HCT116 (cell line): ENCODE measurements at regions not wholly inside any gene's neighbourhood (a gene's known extent, or its start where the extent isn't known, plus 50 kb on each side); places are given as distances from the start of the nearest gene placed in this dataset.

Experiments used
- ATAC-seq: fragments of 200-7000 bp; cut with Tn5 transposase; 2 replicates; pipeline ENCODE4 v1.9.1; 2020; ENCODE audit warnings: mild to moderate bottlenecking, moderate library complexity
- BruUV-seq: library from RNA; stranded (reverse); fragments of 400-500 nt; replicated peaks from 2 replicates; lab custom pipeline; 2021; lab: Mats Ljungman, UMichigan
- CTCF ChIA-PET: fragments of 300-600 bp; sonication (Branson Sonifier 250); formaldehyde crosslinking; loops from one replicate; lab custom pipeline; 2021; ENCODE audit warnings: antibody characterized with exemption; lab: Charles Lee
- POLR2A ChIA-PET: fragments of 300-600, 350-600 bp; sonication (Branson Sonifier 250); formaldehyde crosslinking; loops from one replicate; lab custom pipeline; 2021; ENCODE audit warnings: antibody characterized with exemption; lab: Charles Lee
- RAD21 ChIA-PET, 2 experiments: fragments of 300-600 bp; sonication (Branson Sonifier 250); formaldehyde crosslinking; loops; one replicate each; lab custom pipeline; 2023; ENCODE audit warnings: low total read pairs in 2 of 2; ENCODE audit not compliant: uncharacterized antibody in 2 of 2, unreplicated experiment in 2 of 2, low non-redundant PET in 1 of 2; lab: Charles Lee
- DNase-seq: peaks from one replicate; pipeline ENCODE4 v3.0.0-alpha.2; 2010; ENCODE audit warnings: low read depth, low spot score
- H2AFZ ChIP-seq: fragments of 200-600 bp; shearing (Covaris generic), sonication (generic); 2 replicates; pipeline ENCODE4 v1.6.1; 2017; ENCODE audit warnings: low read depth, mixed run types, mixed read lengths, antibody characterized with exemption, low read length; ENCODE audit not compliant: poor library complexity, severe bottlenecking
- H3K27ac ChIP-seq: 2 replicates; pipeline ENCODE4 v1.5.1; 2012; ENCODE audit warnings: low read depth, low read length
- H3K27me3 ChIP-seq: fragments of 200-600 bp; sonication (generic); 2 replicates; pipeline ENCODE4 v1.6.1; 2016; ENCODE audit warnings: mixed run types, low read length, mixed read lengths; ENCODE audit not compliant: insufficient read depth
- H3K36me3 ChIP-seq, 2 experiments: fragments of 200-500 bp in 1 of 2; fragments of 200-600 bp in 1 of 2; sonication (Bioruptor generic) in 1 of 2; sonication (generic) in 1 of 2; 2 replicates each; pipeline versions ENCODE4 v1.5.1 to v1.6.1; 2014 to 2016; ENCODE audit warnings: low read length in 2 of 2, inconsistent platforms in 1 of 2, mixed read lengths in 1 of 2, mixed run types in 1 of 2; ENCODE audit not compliant: insufficient read depth in 2 of 2, control insufficient read depth in 1 of 2
- H3K4me1 ChIP-seq, 2 experiments: fragments of 200-600 bp in 1 of 2; sonication (generic) in 1 of 2; 2 replicates each; pipeline versions ENCODE4 v1.5.1 to v1.6.1; 2012 to 2017; ENCODE audit warnings: low read length in 2 of 2, inconsistent platforms in 1 of 2, mild to moderate bottlenecking in 1 of 2, mixed read lengths in 1 of 2, mixed run types in 1 of 2, moderate library complexity in 1 of 2; ENCODE audit not compliant: insufficient read depth in 2 of 2, control insufficient read depth in 1 of 2
- H3K4me2 ChIP-seq: fragments of 200-600 bp; sonication (generic); 2 replicates; pipeline ENCODE4 v1.6.1; 2017; ENCODE audit warnings: mixed run types, low read length, mixed read lengths
- H3K4me3 ChIP-seq, 2 experiments: fragments of 200-600 bp in 1 of 2; sonication (generic) in 1 of 2; replicated peaks in 1 of 2; 2 replicates each; pipeline ENCODE4 v1.5.1; 2011 to 2016; ENCODE audit warnings: low read length in 2 of 2, control low read depth in 1 of 2, low read depth in 1 of 2, mild to moderate bottlenecking in 1 of 2, mixed read lengths in 1 of 2, mixed run types in 1 of 2
- H3K79me2 ChIP-seq: fragments of 200-600 bp; sonication (generic); 2 replicates; pipeline ENCODE4 v1.6.1; 2017; ENCODE audit warnings: mild to moderate bottlenecking, mixed run types, low read length, moderate library complexity, mixed read lengths; ENCODE audit not compliant: insufficient read depth
- H3K9ac ChIP-seq: fragments of 200-600 bp; sonication (generic); 2 replicates; pipeline ENCODE4 v1.6.1; 2016; ENCODE audit warnings: low read length, mixed read lengths
- H3K9me2 ChIP-seq: fragments of 200-600 bp; sonication (generic), shearing (Covaris generic); 2 replicates; pipeline ENCODE4 v1.6.1; 2017; ENCODE audit warnings: mixed run types, mild to moderate bottlenecking, moderate library complexity; ENCODE audit not compliant: insufficient read depth
- H3K9me3 ChIP-seq, 2 experiments: fragments of 200-500 bp in 1 of 2; fragments of 200-600 bp in 1 of 2; sonication (Bioruptor generic) in 1 of 2; sonication (generic) in 1 of 2; 2 replicates each; pipeline ENCODE4 v1.6.1; 2014 to 2017; ENCODE audit warnings: low read length in 2 of 2, mixed read lengths in 2 of 2, inconsistent platforms in 1 of 2, low read depth in 1 of 2, mild to moderate bottlenecking in 1 of 2, mixed run types in 1 of 2, moderate library complexity in 1 of 2; ENCODE audit not compliant: control insufficient read depth in 1 of 2, insufficient read depth in 1 of 2
- H4K20me1 ChIP-seq: fragments of 200-600 bp; sonication (generic), shearing (Covaris generic); 2 replicates; pipeline ENCODE4 v1.6.1; 2017; ENCODE audit warnings: mixed run types, mild to moderate bottlenecking, moderate library complexity; ENCODE audit not compliant: insufficient read depth
- RAD21 ChIP-seq: IDR thresholded peaks from 2 replicates; pipeline ENCODE4 v1.6.1; 2012; ENCODE audit warnings: low read depth, mild to moderate bottlenecking
- ZFX ChIP-seq: fragments of 450-650 bp; IDR thresholded peaks from 2 replicates; pipeline ENCODE4 v1.6.1; 2017
- ZNF274 ChIP-seq: fragments of 200-500 bp; sonication (Bioruptor generic); IDR thresholded peaks from 2 replicates; pipeline ENCODE4 v1.6.1; 2014; ENCODE audit warnings: mild to moderate bottlenecking, low read depth, low read length, inconsistent platforms
- intact Hi-C: fragments of 100-400 bp; cut with micrococcal nuclease; formaldehyde crosslinking; loops from 2 replicates; pipeline ENCODE4 v1.10.0; 2022
- TF ChIP-seq, protein P1 (sequence below): IDR thresholded peaks from 2 replicates; pipeline ENCODE4 v1.6.1; 2011; ENCODE audit warnings: mild to moderate bottlenecking, low read length, moderate library complexity; ENCODE audit not compliant: insufficient replicate concordance; ENCODE audit errors: extremely low read depth

DNA sequence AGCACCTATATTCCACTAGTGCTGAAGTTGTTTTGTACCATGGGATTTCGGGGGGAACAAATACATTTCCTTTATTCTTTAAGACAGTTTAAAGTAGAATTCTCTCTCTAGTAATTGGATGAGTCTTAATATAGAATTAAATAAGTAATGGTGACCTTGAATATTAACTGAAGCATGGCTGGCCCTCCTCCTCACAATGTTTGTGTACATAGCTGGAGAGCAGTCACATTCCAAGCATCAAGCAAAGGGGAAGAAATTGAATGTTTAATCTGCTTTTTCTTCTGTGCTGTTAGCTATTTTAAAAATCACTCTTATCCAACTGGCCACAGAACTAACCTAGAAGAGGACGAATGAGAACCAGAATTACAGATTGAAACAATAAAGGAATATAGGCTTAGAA, 906.9 kb downstream of the CCSER2 start:
- ATAC-seq = no peak

DNA sequence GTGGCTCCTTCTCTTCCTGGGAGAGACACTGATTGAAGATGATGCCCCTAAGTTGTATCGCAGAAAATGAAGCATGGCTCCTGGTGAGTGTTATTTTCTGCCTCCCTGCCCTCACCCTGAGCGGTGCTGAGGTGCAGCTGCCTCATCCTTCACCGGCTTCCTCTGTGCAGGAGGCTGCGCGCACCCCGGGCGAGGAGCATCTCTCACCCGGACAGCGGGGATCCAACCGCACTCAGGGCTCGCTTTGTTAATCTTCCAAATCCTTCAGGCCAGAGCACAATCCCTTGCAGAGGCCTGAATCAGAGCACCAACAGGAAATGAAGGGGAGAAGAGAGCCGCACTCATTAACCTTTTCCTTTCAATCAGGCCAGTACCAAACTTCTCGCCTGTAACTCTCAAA, 910.3 kb downstream of the CCSER2 start:
- ATAC-seq = no peak
- POLR2A ChIA-PET = no interaction called here
- no TSS peak for BruUV-seq

More for the DNA sequence above, 906.9 kb downstream of the CCSER2 start:
- Histone ChIP-seq H4K20me1 (no peaks in the 10 kb centered on the region), H3K79me2 (no peaks in the 10 kb centered on the region), H3K9ac (no peak overlapping the region), H3K9me3 (no peaks in the 10 kb centered on the region), H3K9me2 (no peaks in the 10 kb centered on the region), H3K27ac (no peak overlapping the region), H3K36me3 (no peaks in the 10 kb centered on the region), H3K4me1 (no peaks in the 10 kb centered on the region), H3K4me3 (no peak overlapping the region), H3K4me2 (no peak overlapping the region), H2AFZ (no peak overlapping the region), H3K27me3 (peaks cover 61% of the 10 kb centered on the region)
- BruUV-seq = no TSS peak
- intact Hi-C loops = no loop called here
- POLR2A ChIA-PET = no interaction called here
- CTCF ChIA-PET = no interaction called here
- TF ChIP-seq RAD21 (no peak), ZNF274 (no peak)
- RAD21 ChIA-PET = no interaction called here
- no peak for DNase-seq

More for the DNA sequence above, 910.3 kb downstream of the CCSER2 start:
- H3K9me2 ChIP-seq = no peaks in the 10 kb centered on the region
- H3K27me3 ChIP-seq = peaks cover 55% of the 10 kb centered on the region
- CTCF ChIA-PET = no interaction called here
- no peaks in the 10 kb centered on the region for H3K36me3 ChIP-seq
- no peak for DNase-seq
- RAD21 ChIA-PET = no interaction called here
- intact Hi-C loops = no loop called here
- H3K9ac ChIP-seq = no peak overlapping the region
- no peak overlapping the region for H2AFZ ChIP-seq
- H3K4me1 ChIP-seq = no peaks in the 10 kb centered on the region
- TF ChIP-seq RAD21 (no peak), ZFX (no peak)
- TF ChIP-seq, protein P1, sequence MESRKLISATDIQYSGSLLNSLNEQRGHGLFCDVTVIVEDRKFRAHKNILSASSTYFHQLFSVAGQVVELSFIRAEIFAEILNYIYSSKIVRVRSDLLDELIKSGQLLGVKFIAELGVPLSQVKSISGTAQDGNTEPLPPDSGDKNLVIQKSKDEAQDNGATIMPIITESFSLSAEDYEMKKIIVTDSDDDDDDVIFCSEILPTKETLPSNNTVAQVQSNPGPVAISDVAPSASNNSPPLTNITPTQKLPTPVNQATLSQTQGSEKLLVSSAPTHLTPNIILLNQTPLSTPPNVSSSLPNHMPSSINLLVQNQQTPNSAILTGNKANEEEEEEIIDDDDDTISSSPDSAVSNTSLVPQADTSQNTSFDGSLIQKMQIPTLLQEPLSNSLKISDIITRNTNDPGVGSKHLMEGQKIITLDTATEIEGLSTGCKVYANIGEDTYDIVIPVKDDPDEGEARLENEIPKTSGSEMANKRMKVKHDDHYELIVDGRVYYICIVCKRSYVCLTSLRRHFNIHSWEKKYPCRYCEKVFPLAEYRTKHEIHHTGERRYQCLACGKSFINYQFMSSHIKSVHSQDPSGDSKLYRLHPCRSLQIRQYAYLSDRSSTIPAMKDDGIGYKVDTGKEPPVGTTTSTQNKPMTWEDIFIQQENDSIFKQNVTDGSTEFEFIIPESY = no peak
- no peak overlapping the region for H3K4me3 ChIP-seq
- no peaks in the 10 kb centered on the region for H3K9me3 ChIP-seq
- no peaks in the 10 kb centered on the region for H3K79me2 ChIP-seq
- H4K20me1 ChIP-seq = no peaks in the 10 kb centered on the region
- no peak overlapping the region for H3K27ac ChIP-seq
- no peak overlapping the region for H3K4me2 ChIP-seq
